ENCODE measurements at regions not wholly inside any gene's neighbourhood (a gene's known extent, or its start where the extent isn't known, plus 50 kb on each side); places are given as distances from the start of the nearest gene placed in this dataset.

DNA sequence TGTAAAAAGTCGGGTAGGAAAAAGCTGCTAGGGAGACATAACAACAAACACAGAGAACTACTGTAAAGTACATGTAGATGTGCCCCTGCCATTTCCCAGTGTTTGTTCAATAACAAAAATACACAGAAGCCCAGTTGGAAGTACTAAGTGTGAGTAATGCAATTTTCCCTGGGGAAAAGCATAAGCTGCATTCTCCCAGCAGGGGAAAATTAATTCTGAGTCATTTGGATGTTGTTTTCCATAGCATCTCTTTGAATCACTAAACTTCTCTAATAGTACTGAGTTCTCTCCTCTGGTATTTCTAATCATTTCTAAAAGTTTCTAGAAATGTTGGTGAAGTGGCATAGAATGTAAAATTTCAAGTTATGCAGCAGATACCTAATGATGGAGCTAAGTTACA, 1114.9 kb downstream of the C4orf33 start:
- DNase-seq (ENCODE audit: extremely low read depth, insufficient read length): no peak
- no peaks in the 10 kb centered on the region for H3K36me3 ChIP-seq (ENCODE audit: control insufficient read depth, insufficient read depth, low read length)
- TF ChIP-seq, protein P1, sequence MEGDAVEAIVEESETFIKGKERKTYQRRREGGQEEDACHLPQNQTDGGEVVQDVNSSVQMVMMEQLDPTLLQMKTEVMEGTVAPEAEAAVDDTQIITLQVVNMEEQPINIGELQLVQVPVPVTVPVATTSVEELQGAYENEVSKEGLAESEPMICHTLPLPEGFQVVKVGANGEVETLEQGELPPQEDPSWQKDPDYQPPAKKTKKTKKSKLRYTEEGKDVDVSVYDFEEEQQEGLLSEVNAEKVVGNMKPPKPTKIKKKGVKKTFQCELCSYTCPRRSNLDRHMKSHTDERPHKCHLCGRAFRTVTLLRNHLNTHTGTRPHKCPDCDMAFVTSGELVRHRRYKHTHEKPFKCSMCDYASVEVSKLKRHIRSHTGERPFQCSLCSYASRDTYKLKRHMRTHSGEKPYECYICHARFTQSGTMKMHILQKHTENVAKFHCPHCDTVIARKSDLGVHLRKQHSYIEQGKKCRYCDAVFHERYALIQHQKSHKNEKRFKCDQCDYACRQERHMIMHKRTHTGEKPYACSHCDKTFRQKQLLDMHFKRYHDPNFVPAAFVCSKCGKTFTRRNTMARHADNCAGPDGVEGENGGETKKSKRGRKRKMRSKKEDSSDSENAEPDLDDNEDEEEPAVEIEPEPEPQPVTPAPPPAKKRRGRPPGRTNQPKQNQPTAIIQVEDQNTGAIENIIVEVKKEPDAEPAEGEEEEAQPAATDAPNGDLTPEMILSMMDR (IDR thresholded peaks at IDR 0.05; ENCODE audit: insufficient read depth, low read length, poor library complexity, severe bottlenecking): no peak

DNA sequence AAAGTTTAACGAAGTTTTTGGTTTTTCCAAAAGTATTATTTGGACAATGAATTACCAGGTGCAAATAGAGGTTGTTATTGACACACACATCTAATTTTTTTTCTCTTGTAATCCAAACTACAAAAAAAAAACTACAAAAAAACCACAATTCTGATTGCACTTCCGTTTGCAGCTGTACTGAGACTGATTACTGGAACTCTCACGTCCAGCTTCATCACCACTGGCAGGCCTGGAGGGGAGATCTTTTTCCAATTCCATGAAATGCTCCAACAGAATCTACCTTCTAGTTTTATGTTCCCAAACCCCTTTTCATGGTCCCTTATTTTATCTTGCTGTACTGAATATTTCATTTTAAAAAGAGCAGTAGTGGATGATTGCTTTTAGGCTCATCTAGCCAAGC, 1118.3 kb downstream of the C4orf33 start:
- no peaks in the 10 kb centered on the region for H3K27me3 ChIP-seq (replicated peaks; ENCODE audit: control insufficient read depth, insufficient read depth, low read length)
- TF ChIP-seq, protein P1 (IDR thresholded peaks at IDR 0.05; ENCODE audit: insufficient read depth, low read length, poor library complexity, severe bottlenecking): no peak
- no peaks in the 10 kb centered on the region for H3K36me3 ChIP-seq (ENCODE audit: control insufficient read depth, insufficient read depth, low read length)
- DNase-seq (ENCODE audit: extremely low read depth, insufficient read length): no peak
- no peak overlapping the region for H3K4me3 ChIP-seq (replicated peaks; ENCODE audit: low read depth, low read length)

More for the DNA sequence above, 1114.9 kb downstream of the C4orf33 start:
- Histone ChIP-seq H3K27me3 (replicated peaks; ENCODE audit: control insufficient read depth, insufficient read depth, low read length) (no peaks in the 10 kb centered on the region), H3K4me3 (replicated peaks; ENCODE audit: low read depth, low read length) (no peak overlapping the region)

DNA sequence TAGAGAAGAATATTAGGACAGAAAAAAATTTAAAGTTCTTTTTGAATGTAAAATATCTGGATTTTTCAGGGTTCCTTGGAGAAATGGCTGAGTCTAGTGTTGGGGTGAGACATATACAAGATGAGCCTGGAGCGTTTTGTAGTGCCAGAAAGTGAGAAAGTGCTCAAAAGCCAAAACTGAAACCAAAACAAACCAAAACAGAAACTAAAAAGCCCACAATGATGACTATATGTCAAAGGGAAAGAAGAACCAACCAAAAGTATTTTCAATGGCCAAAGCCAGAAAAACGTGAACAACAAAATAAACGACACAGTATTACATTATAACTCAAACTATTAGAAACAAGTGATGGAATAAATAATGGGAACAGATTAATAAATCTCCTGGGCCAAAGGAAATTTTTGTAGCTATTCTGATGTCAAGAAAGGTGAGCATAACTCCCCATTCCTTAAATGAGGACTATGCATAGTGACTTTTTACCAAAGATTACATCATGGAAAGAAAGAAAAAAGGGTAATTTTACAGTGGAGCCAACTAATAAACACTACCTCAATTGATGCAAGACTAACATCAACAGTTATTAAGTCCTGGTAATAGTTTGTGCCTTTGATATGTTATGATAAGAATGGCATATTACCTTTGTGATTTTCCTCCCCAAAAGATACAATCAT, 1137.6 kb downstream of the C4orf33 start:
- Histone ChIP-seq H3K36me3 (ENCODE audit: control insufficient read depth, insufficient read depth, low read length) (no peaks in the 10 kb centered on the region), H3K4me3 (replicated peaks; ENCODE audit: low read depth, low read length) (no peak overlapping the region), H3K27me3 (replicated peaks; ENCODE audit: control insufficient read depth, insufficient read depth, low read length) (no peaks in the 10 kb centered on the region)
- TF ChIP-seq, protein P1 (IDR thresholded peaks at IDR 0.05; ENCODE audit: insufficient read depth, low read length, poor library complexity, severe bottlenecking): no peak
- DNase-seq (ENCODE audit: extremely low read depth, insufficient read length): no peak

DNA sequence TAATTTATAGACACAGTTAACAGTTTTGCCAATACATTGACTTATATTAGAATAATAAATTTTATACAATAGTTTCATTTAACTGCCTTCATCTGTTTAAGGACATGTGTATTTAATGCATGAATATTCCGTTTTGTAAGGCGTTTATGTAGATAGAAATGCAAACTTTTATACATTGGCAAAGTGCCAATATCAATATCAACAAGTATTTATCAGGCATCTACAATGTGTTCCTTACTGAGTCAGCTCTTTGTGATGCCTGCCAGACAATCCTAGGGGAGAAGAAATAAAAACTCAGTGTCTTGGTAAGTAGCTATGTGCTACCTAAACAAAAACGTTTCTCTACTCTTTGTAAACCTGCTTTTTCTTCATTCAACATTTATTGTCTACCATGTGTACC, 1142.2 kb downstream of the C4orf33 start:
- no peaks in the 10 kb centered on the region for H3K36me3 ChIP-seq (ENCODE audit: control insufficient read depth, insufficient read depth, low read length)
- H3K4me3 ChIP-seq (replicated peaks; ENCODE audit: low read depth, low read length): no peak overlapping the region
- H3K27me3 ChIP-seq (replicated peaks; ENCODE audit: control insufficient read depth, insufficient read depth, low read length): no peaks in the 10 kb centered on the region
- TF ChIP-seq, protein P1 (IDR thresholded peaks at IDR 0.05; ENCODE audit: insufficient read depth, low read length, poor library complexity, severe bottlenecking): no peak
- DNase-seq (ENCODE audit: extremely low read depth, insufficient read length): no peak

DNA sequence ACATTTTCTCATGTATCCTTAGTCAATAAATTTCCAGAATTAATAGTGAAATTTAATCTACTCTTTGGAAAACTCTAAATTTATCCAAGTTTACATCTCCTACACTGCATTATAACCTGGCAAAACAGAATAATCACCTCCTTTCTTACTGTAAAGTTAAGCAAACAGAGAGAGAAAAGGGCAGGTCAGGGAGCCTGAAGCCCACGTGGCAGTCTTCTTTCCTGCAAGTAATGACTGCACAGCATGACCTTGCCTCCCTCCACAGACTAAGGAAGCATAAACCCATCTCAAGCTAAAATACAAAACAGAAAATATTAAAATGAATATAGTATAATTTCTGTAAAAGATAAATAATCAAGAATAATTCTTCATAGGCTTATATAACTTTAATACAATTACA, 1153.0 kb downstream of the C4orf33 start:
- H3K4me3 ChIP-seq (replicated peaks; ENCODE audit: low read depth, low read length): no peak overlapping the region
- DNase-seq (ENCODE audit: extremely low read depth, insufficient read length): no peak
- no peaks in the 10 kb centered on the region for H3K27me3 ChIP-seq (replicated peaks; ENCODE audit: control insufficient read depth, insufficient read depth, low read length)
- no peaks in the 10 kb centered on the region for H3K36me3 ChIP-seq (ENCODE audit: control insufficient read depth, insufficient read depth, low read length)
- TF ChIP-seq, protein P1 (IDR thresholded peaks at IDR 0.05; ENCODE audit: insufficient read depth, low read length, poor library complexity, severe bottlenecking): no peak

DNA sequence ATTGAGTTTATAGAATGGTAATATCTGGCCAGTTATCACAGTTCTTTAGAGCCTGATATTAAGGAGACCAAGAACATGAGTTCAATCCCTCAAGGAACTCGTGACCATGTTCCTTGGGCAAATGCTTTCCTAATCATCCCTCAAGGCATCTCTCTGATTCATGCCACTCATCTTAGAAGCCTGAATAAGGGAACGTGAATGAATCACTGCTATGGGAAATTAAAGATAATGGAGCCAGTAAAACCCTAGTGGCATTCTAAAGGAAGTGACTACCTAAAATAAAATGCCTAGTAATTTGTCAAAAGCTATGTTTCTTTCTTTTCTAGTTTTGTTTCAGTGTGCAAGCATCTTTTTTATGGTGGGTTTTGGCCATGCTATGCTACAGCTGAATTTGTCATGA, 1161.3 kb downstream of the C4orf33 start:
- Histone ChIP-seq H3K4me3 (replicated peaks; ENCODE audit: low read depth, low read length) (no peak overlapping the region), H3K36me3 (ENCODE audit: control insufficient read depth, insufficient read depth, low read length) (no peaks in the 10 kb centered on the region), H3K27me3 (replicated peaks; ENCODE audit: control insufficient read depth, insufficient read depth, low read length) (no peaks in the 10 kb centered on the region)
- DNase-seq (ENCODE audit: extremely low read depth, insufficient read length): no peak
- TF ChIP-seq, protein P1 (IDR thresholded peaks at IDR 0.05; ENCODE audit: insufficient read depth, low read length, poor library complexity, severe bottlenecking): no peak
